ENCODE measurements at regions not wholly inside any gene's neighbourhood (a gene's known extent, or its start where the extent isn't known, plus 50 kb on each side); places are given as distances from the start of the nearest gene placed in this dataset.
"Not testable (repeated sequence)": the region's sequence is repeated elsewhere in the genome, so short reads cannot be mapped to it uniquely, and the experiment has no call there.

DNA sequence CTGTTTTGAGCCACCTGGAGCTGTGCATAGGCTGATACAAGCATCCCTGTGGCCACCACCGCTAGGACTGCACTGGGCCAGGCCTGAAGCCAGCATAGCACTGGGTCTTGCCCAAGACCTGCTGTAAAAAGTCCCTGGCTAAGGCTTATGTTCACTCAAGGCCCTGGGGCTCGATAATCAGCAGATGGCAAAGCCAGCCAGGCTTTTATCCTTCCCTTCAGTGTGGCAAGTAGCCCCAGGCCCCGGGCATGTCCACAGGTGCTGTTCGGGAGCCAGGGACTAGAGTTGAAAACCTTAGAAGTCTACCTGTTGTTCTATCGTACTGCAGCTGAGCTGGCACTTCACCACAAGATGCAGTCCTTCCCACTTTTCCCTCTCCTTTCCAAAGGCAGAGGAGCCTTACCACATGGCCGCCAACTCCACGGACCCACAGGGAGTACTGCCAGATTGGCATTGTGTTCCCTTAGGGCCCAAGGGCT, 226.4 kb upstream of the ZNF217 start:
- no peak for DNase-seq (ENCODE audit: low read depth in 4 of 4, low spot score in 1 of 4)

DNA sequence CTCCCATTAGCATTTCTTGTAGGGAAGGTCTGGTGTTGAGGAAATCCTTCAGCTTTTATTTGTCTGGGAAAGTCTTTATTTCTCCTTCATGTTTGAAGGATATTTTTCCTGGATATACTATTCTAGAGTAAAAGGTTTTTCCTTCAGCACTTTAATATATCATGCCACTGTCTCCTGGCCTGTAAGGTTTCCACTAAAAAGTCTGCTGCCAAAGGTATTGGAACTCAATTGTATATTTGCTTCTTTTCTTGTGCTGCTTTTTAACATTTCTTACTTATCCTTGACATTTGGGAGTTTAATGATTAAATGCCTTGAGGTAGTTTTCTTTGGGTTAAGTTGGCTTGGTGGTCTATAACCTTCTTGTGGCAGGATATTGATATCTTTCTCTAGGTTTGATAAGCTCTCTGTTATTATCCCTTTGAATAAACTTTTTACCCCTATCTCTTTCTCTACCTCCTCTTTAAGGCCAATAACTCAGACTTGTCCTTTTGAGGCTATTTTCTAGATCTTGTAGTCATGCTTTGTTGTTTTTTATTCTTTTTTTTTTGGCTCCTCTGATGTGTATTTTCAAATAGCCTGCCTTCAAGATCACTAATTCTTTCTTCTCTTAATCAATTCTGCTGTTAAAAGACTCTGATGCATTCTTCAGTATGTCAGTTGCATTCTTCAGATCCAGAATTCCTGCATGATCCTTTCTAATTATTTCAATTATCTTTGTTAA, 225.0 kb upstream of the ZNF217 start:
- no peak for DNase-seq (ENCODE audit: low read depth in 4 of 4, low spot score in 1 of 4)

DNA sequence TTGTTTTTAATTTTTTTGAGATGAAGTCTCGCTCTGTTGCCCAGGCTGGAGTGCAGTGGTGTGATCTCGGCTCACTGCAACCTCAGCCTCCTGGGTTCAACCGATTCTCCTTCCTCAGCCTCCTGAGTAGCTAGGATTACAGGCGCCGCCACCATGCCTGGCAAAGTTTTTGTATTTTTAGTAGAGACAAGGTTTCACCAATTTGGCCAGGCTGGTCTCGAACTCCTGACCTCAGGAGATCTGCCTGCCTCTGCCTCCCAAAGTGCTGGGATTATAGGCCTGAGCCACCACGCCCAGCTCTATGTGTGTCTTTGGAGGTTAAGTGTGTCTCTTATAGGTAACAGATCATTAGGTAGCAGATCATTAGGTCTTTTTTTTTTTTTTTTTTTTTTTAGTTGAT, 223.9 kb upstream of the ZNF217 start:
- DNase-seq (ENCODE audit: low read depth in 4 of 4, low spot score in 1 of 4) = not testable (repeated sequence)

DNA sequence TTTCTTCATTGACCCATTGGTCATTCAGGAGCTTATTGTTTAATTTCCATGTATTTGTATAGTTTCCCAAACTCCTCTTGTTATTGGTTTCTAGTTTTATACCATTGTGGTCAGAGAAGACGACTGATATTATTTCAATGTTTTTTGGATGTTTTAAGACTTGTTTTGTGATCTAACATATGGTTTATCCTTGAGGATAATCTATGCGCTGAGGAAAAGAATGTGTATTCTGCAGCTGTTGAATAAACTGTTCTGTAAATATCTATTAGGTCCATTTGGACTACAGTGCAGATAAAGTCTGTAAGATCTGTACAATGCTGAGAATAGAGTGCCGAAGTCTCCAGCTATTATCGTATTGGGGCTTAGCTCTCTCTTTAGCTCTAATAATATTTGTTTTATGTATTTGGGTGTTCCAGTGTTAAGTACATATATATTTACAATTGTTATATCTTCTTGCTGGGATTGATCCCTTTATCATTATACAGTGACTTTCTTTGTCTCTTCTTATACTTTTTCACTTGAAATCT, 223.3 kb upstream of the ZNF217 start:
- DNase-seq (ENCODE audit: low read depth in 4 of 4, low spot score in 1 of 4) = no peak

DNA sequence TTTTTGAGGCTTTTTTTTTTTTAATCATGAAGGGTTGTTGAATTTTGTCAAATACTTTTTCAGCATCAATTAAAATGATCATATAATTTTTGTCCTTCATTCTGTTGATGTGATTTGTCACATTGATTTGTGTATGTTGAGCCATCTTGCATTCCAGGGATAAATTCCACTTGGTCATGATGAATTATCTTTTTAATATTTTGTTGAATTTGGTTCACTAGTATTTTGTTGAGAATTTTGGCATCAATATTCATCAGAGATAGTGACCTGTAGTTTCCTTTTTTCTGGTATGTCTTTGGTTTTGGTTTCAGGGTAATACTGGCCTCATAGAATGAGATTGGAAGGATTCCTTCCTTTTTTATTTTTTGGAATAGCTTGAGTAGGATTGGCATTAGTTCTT, 221.9 kb upstream of the ZNF217 start:
- DNase-seq (ENCODE audit: low read depth in 4 of 4, low spot score in 1 of 4) = no peak

DNA sequence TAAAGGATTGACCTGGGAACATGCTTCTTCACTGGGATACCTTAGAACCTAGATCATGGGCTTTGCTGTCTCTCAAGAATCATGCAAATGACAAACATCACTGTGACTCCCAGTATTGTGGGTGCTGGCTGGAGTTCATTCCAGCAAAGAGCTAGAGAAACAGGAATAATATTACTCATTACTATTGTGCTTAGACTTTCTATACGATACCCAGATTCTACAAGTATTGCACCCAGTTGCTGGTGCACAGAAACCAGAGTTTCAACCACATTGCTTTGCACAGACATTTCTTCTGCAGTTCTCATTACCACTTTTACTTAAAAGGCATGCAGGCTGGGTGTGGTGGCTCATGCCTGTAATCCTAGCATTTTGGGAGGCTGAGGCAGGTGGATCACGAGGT, 220.4 kb upstream of the ZNF217 start:
- DNase-seq (ENCODE audit: low read depth in 4 of 4, low spot score in 1 of 4) = no peak

DNA sequence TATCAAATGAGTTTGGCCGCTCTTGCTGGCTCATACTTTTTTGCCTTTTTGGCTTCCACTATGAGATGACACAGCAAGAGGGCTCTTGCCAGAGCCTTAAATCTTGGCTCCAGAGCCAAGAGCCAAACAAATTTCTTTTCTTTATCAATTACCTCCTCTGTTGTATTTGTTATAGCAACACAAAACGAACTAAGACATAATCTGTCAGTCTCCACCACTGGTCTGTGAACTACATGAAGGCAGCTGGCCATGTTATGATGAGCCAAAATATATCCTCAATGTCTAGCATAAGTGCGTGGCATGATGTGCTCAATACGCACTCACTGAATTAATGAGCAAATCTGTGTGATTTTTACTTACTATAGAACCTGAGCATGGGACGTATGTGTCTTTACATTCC, 220.0 kb upstream of the ZNF217 start:
- no peak for DNase-seq (ENCODE audit: low read depth in 4 of 4, low spot score in 1 of 4)

DNA sequence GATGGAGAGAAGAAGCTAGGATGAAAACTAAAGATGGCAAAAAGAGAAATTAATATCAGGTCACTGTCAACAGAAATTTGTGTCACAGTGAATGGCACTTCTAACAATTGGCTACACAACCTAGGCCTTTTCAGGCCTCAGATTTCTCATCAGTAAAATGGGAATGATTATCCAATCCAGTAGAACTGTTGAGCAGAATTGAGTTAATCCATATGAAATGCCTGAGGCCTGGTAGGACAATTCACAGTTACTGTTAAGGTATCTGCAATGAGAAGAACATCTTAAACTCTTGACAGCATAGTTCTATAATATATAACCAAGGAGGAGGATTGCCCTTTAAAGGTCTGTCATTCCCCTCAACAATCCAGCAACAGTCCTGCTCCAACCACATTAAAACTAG, 217.9 kb upstream of the ZNF217 start:
- DNase-seq (ENCODE audit: low read depth in 4 of 4, low spot score in 1 of 4) = no peak

DNA sequence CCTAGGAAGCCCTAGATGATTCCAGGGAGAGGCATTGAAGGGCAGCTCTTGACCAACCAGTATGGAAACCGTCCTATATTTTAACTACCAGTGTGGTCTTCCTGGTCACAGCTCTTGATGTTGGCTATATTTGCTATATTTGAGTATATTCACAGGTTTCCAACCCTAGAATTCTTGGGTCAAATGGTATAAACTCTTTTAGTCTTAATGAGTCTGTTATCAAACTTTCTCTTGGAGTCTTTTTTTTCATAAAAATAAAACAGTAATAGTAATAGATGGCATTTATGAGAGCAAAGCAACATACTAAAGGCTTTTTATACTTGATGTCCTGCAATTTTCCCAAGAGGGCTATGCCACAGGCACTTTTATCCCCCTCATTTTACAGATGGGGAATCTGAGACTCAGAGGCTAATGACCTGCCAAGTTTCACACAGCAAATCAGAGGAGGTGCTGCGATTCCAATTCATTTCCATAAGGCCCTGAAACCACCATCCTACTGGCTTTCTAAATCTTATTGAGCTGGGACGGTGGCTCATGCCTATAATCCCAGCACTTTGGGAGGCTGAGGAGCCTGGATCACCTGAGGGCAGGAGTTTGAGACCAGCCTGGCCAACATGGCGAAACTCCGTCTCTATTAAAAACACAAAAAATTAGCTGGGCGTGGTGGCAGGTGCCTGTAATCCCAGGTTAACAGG, 217.2 kb upstream of the ZNF217 start:
- DNase-seq (ENCODE audit: low read depth in 4 of 4, low spot score in 1 of 4) = no peak

DNA sequence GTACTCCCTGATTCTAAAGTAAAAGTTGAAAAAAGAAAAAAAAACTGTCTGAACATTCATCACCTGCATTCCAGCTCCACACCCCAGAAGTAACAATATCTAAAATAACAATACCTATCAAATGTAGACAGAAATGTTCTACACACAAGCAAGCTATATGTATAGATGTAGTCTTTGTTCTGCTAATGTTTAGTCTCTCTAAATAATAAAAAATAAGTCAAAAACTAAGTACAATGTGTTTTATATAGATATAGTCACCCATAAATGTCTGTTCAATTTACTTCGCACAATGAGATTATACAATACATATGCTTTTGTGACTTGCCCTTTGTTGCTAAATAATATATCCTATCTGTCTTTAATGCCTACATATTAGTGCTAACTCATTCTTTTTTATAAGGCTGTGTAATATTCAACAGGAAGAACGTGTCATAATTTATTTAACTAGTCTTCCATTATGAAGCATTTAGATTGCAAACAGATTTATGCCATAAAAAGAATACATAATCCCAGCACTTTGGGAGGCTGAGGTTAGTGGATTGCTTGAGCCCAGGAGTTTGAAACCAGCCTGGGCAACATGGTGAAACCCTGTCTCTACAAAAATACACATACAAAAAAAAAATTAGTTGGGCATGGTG, 216.2 kb upstream of the ZNF217 start:
- no peak for DNase-seq (ENCODE audit: low read depth in 4 of 4, low spot score in 1 of 4)

DNA sequence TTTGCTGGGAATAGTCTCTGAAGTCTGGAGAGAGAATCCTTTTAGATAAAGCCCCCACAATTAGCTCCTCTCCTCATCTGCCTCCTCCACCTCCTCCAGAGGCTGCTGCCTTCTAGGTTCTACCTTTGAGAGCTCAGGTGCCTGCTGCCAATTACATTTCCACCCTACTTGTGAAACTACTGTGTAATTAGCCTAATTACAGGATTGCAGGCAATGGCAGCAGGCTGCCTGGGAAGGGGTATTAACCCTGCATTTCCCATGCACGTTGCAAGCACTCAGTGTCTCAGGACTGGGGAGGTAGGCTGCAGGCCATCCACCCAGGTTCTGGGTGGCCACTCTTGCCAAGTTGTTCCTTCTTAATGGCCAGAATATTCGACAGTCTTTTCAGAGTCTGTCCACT, 215.6 kb upstream of the ZNF217 start:
- DNase-seq (ENCODE audit: low read depth in 4 of 4, low spot score in 1 of 4) = no peak

DNA sequence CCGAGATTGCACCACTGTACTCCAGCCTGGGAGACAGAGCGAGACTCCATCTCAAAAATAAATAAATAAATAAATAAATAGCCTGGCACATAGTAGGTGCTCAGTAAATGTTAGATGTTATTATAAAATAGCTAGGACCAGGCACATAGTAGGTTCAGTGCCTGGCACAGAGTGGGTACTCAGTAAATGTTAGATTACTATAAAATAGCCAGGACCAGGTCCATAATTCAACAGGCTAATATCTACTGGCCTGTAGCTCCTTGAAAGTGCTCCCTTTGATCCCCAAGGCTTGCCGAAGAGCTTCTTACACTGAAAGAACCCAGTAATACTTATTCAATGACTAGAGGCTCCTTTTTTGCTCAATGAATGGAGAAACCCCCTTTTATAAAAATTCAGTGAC, 215.1 kb upstream of the ZNF217 start:
- no peak for DNase-seq (ENCODE audit: low read depth in 4 of 4, low spot score in 1 of 4)

DNA sequence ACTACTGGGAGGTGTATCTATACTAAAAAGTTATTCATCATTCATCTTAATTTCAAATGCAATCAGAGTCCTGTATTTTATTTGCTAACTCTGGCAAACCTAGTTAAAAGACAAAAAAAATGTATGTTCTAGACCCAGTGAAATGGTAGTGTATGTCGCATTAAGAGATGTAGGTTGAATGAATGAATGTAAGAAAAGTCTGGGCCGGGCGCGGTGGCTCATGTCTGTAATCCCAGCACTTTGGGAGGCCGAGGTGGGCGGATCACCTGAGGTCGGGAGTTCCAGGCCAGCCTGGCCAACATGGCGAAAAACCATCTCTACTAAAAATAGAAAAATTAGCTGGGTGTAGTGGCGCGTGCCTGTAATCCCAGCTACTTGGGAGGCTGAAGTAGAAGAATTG, 214.7 kb upstream of the ZNF217 start:
- DNase-seq (ENCODE audit: low read depth in 4 of 4, low spot score in 1 of 4) = not testable (repeated sequence)

DNA sequence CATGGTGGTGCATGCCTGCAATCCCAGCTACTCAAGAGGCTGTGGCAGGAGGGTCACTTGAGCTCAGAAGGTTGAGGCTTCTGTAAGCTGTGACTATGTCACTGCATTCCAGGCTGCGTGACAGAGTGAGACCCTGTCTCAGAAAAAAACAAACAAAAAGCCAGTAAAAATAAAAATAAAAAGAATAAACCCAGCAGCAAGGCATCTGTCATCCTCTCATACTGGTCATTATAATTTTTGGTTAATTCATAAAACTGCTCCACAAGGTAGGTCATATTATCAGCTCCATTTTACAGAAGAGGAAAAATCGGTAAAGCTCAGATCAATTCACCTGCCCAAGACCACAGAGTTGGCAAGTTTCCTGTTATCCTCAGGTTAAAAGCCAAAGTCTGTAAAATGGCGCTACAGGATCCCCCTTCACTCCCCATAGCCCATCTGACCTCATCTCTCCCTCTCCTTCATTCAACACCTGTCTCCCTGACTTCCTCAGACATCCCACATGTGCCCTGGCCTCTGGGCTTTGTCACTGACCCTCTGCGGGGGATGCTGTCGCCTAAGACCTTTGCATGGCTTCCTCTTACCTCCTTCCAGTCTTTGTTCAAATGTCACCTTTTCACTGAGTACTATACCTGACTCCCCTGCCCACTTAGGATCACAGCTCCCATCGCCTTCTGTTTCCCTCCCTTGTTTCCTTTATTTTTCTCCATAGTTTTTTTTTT, 213.2 kb upstream of the ZNF217 start:
- no peak for DNase-seq (ENCODE audit: low read depth in 4 of 4, low spot score in 1 of 4)

DNA sequence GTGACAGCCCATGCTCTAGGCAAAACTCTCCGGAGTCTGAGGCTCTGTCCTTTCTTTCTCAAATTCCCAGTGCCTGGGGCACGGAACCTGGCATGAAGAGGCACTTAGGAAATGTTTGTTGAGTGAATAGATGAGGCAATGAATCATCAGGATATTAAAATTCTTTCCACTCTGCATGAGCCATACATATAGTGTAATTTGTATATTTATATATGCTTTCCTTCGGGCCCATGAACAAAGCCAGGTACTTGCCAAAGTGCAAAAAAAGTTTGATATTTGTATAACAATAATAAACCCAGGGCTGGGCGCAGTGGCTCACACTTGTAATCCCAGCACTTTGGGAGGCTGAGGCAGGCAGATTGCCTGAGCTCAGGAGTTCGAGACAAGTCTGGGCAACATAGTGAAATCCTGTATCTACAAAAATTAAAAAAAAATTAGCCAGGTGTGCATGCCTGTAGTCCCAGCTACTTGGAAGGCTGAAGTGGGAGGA, 212.3 kb upstream of the ZNF217 start:
- DNase-seq (ENCODE audit: low read depth in 4 of 4, low spot score in 1 of 4) = no peak

DNA sequence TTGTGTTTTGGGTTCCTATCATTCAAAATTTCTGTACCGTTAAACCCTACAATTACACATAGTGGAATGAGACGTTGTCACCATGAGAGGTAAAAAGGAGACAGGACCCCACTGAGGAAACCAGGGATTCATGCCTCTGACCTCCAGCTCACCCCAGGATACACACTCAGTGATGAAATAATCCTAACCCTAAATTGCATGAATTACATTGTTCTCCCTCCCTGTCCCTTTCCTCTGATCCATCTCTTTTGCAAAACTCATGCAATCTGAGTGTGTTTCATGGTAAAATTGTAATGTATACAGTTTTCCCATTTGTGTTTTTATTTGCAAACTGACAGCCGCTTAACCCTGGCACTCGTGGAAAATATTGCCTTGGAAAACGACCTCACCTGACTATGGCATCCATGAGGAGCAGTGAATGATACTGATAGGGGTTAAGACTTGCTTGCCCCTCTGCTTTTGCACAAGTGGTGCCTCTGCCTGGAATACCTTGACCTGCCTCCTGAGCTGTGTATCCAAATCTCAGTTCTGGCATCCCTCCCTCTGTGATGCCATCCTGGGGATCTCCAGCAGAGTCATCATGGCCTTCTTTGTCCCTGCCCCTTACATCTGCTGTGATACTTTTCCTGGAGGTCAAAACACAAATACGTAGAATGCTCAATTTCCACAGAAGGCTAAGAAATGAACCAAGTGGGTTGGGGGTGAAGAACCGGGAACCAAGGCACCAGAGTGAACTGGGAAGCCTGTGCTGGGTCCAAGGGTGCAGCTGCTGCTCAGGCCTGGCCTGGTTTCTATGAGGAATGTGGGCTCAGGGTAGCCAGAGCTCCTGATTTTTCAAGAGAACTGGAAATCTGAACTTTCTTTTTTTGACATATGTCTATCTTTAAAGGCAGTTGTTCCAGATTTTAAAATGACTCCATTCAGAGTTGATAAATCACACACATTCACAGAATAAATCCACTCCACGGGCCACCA, 211.6 kb upstream of the ZNF217 start:
- no peak for DNase-seq (ENCODE audit: low read depth in 4 of 4, low spot score in 1 of 4)

DNA sequence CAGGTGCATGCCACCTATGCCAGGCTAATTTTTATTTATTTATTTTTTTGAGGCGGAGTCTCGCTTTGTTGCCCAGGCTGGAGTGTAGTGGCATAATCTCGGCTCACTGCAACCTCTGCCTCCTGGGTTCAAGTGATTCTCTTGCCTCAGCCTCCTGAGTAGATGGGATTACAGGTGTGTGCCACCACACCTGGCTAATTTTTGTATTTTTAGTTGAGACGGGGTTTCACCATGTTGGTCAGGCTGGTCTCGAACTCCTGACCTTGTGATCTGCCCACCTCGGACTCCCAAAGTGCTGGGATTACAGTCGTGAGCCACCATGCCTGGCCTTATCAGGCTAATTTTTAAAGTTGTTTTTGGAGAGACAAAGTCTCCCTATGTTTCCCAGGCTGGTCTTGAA, 210.7 kb upstream of the ZNF217 start:
- not testable (repeated sequence) for DNase-seq (ENCODE audit: low read depth in 4 of 4, low spot score in 1 of 4)

DNA sequence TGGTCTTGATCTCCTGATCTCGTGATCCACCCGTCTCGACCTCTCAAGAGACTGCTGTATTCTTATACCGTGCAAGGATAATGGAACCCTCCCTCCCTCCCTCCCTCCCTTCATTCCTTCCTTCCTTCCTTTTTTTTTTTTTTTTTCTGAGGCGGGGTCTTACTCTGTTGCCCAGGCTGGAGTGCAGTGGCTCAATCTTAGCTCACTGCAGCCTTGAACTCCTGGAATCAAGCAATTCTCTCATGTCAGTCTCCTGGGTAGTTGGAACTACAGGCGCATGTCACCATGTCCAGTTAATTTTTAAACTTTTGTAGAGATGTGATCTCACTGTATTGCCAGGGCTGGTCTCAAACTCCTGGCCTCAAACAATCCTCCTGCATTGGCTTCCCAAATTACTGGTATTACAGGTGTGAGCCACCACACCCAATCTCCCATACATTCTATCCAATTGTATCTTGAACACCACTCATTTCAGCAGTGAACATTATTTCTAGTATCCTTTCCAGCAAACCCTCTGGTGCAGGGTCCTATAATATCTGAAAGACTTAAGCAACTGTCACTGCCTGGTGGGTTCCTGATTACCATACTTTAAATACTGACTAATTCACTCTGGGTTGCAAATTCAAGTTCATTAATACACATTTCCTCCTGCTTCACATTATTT, 210.0 kb upstream of the ZNF217 start:
- DNase-seq (ENCODE audit: low read depth in 4 of 4, low spot score in 1 of 4) = no peak

DNA sequence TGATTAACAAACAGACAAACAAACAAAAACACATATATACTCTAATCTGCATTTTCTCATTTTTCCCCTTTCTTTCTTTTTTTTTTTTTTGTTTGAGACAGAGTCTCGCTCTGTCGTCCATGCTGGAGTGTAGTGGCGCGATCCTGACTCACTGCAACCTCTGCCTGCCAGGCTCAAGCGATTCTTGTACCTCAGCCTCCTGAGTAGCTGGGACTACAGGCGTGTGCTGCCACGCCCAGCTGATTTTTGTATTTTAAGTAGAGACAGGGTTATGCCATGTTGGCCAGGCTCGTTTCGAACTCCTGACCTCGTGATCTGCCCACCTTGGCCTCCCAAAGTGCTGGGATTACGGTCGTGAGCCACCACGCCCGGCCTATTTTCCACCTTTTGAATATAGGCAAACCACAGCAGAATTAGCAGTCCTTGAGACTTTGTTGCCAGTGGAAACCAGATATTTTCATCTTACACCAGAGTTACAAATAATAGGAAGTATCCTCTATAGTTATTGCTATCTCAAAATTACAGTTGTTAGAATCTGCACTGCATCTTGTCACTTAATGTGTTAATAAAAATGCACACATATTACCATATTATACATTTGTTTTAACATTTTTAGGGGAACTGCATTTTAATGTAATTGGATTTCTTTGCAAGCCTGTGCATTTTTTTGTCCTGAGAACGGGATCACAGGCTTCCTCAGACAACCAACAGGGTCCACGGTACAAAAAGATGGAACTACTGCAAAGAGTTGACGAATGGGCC, 208.2 kb upstream of the ZNF217 start:
- no peak for DNase-seq (ENCODE audit: low read depth in 4 of 4, low spot score in 1 of 4)

All from stimulated activated CD4-positive, alpha-beta T cell treated with anti-CD3 and anti-CD28 coated beads, Interleukin-1b, Interleukin-23, amount 100 ng/mL, for 24 hours (primary cell).